Fibroblast of mammary gland (primary cell): ENCODE measurements at regions not wholly inside any gene's neighbourhood (a gene's known extent, or its start where the extent isn't known, plus 50 kb on each side); places are given as distances from the start of the nearest gene placed in this dataset.
A peak's percentile ranks its signal among the peaks of the same experiment; 100 is the strongest.

Experiments used
- DNase-seq: peaks from one replicate; pipeline ENCODE4 v3.0.0-alpha.2; 2010; ENCODE audit warnings: low read depth
- H3K4me3 ChIP-seq: 2 replicates; pipeline ENCODE4 v1.5.1; 2011; ENCODE audit warnings: low read depth, mild to moderate bottlenecking, low read length, moderate library complexity; ENCODE audit not compliant: control insufficient read depth
- CTCF ChIP-seq: conservative IDR thresholded peaks from 2 replicates; pipeline ENCODE4 v1.5.1; 2011; ENCODE audit warnings: low read depth, low read length, inconsistent platforms; ENCODE audit not compliant: control insufficient read depth, insufficient read depth

- no peak overlapping the region for H3K4me3 ChIP-seq
- no peak for DNase-seq
- TF ChIP-seq CTCF, result no peak
Observed at GRCh38 chr15:70361891-70362290, 264.2 kb upstream of the TLE3 start.

- H3K4me3 ChIP-seq, result no peak overlapping the region
- no peak for DNase-seq
- no peak for TF ChIP-seq CTCF
Observed at GRCh38 chr15:70361106-70361505, 263.4 kb upstream of the TLE3 start.

GRCh38 chr15:70358871-70359647, 261.3 kb upstream of the TLE3 start:
- no peak for DNase-seq
- no peak for TF ChIP-seq CTCF
- H3K4me3 ChIP-seq, result no peak overlapping the region

GRCh38 chr15:70358011-70358819, 260.5 kb upstream of the TLE3 start:
- DNase-seq, result no peak
- TF ChIP-seq CTCF, result no peak
- H3K4me3 ChIP-seq, result no peak overlapping the region

- no peak for DNase-seq
- TF ChIP-seq CTCF, result no peak
- H3K4me3 ChIP-seq, result no peak overlapping the region
Observed at GRCh38 chr15:70357453-70357852, 259.7 kb upstream of the TLE3 start.

- H3K4me3 ChIP-seq, result no peak overlapping the region
- DNase-seq, result peak; percentile 17
- no peak for TF ChIP-seq CTCF
Observed at GRCh38 chr15:70356919-70357318, 259.2 kb upstream of the TLE3 start.
